MM.1S (cell line): ENCODE measurements at regions not wholly inside any gene's neighbourhood (a gene's known extent, or its start where the extent isn't known, plus 50 kb on each side); places are given as distances from the start of the nearest gene placed in this dataset.

Experiments used
- CTCF ChIP-seq: fragments of 300-600 bp; sonication (generic); IDR thresholded peaks from 2 replicates; pipeline ENCODE4 v1.5.1; 2016; ENCODE audit warnings: antibody characterized with exemption, low read length, mixed read lengths
- EZH2 ChIP-seq: fragments of 300-600 bp; sonication (generic); optimal IDR thresholded peaks from 2 replicates; pipeline ENCODE3; 2017; ENCODE audit warnings: low read depth, mild to moderate bottlenecking, antibody characterized with exemption, low read length, mixed read lengths
- EZH2phosphoT487 ChIP-seq: fragments of 300-600 bp; sonication (generic); IDR thresholded peaks from 2 replicates; pipeline ENCODE4 v1.6.1; 2018; ENCODE audit warnings: antibody characterized with exemption, low read length

GRCh38 chr1:5632814-5633213 is 359.4 kb downstream of the NPHP4 start:
- TF ChIP-seq CTCF = no peak
- no peak for TF ChIP-seq EZH2phosphoT487
- no peak for TF ChIP-seq EZH2
